Hepatocyte (in vitro differentiated cells): ENCODE measurements at regions not wholly inside any gene's neighbourhood (a gene's known extent, or its start where the extent isn't known, plus 50 kb on each side); places are given as distances from the start of the nearest gene placed in this dataset.

Experiments used
- CTCF ChIP-seq: fragments of 200-600 bp; sonication (generic); IDR thresholded peaks from 2 replicates; pipeline ENCODE4 v1.5.1; 2016; ENCODE audit warnings: antibody characterized with exemption, mild to moderate bottlenecking; ENCODE audit not compliant: poor library complexity
- EZH2phosphoT487 ChIP-seq: fragments of 200-600 bp; sonication (generic); IDR thresholded peaks from one replicate; pipeline ENCODE4 v1.6.1; 2018; ENCODE audit warnings: antibody characterized with exemption, mild to moderate bottlenecking, low read depth, moderate library complexity; ENCODE audit not compliant: unreplicated experiment, severe bottlenecking

DNA sequence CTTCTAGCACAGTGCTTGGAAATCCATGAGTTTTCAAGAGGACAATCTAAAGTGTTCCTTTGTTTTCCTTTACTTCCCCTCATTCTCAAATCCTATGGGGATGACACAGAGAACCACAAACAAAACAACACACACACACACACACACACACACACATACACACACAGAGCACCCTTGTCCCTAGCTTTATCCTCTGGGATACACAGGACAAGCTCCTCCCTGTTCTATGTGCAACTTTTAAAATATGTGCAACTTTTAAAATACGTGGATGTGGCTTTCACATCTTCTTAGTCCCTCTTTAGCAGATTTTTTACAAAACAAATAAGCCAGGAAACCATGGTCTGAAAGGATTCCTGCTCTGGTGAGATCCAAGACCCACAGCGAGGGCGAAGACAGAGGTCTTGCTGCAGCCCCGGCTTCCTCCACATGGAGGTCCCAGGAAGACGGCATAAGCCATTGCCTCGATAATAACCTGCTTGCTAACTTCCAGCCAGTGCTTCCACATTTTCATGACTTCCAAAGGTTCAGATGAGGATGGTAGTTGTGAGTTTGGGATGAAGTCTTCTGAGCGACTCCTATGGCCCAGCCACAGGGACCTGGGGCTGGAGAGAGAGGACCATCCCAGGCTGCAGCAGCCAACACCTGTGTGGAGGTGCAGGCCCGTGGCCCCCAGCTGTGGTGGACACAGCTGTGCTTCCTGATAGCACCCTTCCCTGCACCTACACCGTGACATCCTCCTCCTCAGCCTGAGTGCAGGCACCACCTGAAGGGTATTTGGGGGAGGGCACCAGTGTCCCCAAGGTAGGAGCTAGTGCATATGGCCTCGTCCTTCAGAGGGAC is 62.8 kb upstream of the CD93 start:
- TF ChIP-seq CTCF (no peak), EZH2phosphoT487 (no peak)
